ENCODE measurements at regions not wholly inside any gene's neighbourhood (a gene's known extent, or its start where the extent isn't known, plus 50 kb on each side); places are given as distances from the start of the nearest gene placed in this dataset.

DNA sequence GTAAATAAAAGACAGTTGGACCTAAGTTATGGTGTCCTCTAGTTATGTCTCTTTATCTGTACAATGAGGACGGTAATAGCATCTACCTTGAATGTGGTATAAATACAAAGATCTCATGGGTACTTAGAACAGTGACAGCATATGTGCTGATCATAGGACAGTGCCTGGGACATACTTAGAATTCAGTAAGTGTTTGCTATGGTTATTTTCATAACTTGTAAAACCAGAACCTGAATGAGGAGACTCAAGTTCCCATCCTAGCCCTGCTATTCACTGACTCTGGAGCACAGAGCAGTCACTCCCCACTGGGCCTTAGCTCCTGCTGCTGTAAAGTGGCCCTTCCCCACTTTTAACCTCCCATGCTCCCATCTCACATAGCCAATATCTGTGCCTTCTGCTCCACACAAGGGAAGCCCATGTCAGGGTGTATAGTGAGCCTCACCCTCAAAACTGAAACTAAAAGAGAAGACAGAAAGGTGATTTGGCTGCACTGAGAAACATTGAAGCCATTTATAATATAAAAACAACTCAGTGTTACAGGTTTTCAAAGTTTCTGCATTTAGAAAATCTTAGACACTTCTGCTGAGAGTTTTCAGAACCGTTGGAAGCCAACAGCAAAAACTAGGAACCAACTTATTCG, 225.4 kb upstream of the UBE2E2 start:
- no peak for DNase-seq

GRCh38 chr3:22979581-22979980, 223.5 kb upstream of the UBE2E2 start:
- DNase-seq: no peak

GRCh38 chr3:22980346-22980745, 222.8 kb upstream of the UBE2E2 start:
- DNase-seq: no peak

- no peak for DNase-seq
These were observed 222.0 kb upstream of the UBE2E2 start for GRCh38 chr3:22981166-22981565.

DNA sequence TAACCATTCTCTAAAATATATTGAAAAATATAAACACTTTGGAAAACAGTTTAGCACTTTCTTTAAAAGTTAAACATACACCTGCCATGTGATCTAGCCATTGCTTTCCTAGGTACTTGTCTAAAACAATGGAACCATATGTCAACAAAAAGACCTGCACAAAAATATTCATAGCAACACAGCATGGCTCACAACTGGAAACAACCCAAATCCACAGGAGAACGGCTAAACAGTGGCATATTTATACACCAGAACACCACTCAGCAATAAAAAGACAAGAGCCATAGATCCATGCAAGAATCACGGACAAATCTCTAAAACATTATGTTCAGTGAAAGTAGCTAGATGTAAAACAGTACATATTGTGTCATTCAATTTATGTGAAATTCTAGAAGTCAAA, 221.3 kb upstream of the UBE2E2 start:
- DNase-seq: no peak

DNA sequence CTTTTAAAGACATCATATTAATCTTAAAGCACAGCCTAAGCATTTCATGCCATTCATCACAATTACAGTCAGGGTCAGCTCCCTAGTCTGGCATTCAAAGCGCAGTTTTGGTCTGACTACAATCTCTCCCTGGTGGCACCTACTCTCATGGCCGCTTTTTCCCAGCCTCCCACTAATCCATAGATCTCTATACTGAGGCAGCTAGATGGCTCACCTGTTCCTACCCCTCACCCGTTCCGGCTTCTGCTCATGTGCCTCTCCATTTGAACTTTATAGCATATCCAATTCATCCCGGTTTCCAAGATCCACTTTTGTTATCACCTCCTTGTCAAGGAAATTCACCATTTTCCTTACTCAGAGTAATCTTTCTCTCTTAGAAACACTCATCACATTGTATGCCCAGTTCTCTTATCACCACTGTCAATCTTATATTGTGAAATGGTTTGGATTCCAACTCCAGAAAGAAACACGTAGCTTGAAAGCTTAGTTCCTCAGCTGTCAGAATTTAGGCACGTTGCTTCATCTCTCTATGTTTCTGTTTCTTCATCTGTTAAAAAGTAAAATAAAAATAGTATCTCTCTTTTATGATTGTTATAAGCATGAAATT, 220.0 kb upstream of the UBE2E2 start:
- DNase-seq: no peak

DNA sequence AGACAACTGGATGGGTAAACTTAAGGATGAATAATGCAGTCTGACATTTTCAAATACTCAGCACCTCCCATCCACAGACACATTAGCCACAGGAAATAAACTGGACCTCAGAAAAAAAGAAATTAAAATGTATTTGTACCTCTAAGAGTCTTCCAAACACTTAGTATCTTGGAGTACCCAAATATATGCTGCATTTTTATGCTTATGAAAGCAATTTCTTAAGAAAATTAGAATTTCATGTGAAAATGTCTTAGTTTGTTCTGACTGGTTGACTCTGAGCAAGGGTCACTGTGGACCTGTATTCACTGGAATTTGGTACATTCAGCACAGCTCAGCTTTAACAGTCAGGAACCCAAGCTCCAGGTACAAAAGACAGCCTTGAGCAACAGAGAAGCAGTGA, 216.2 kb upstream of the UBE2E2 start:
- no peak for DNase-seq

DNA sequence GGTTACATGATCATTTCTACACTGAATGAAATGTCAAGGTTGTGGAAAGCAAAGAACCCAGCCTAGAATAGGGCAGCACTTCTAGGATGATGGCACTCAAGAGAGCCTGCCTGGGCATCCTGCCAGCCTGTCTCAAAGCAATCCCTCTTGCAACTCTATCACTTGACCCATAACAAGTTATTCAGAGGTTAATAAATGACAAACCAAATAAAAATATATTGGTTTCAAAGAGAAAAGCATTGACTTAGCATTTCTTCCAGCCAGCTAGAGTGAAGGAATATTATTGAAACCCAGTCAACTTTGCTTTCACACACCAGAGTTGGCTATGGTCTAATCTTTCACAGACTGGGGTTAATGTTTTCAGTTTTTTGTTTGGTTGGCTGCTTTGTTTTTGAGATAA, 214.6 kb upstream of the UBE2E2 start:
- no peak for DNase-seq

- no peak for DNase-seq
These were observed 213.4 kb upstream of the UBE2E2 start for GRCh38 chr3:22989716-22990115.

DNA sequence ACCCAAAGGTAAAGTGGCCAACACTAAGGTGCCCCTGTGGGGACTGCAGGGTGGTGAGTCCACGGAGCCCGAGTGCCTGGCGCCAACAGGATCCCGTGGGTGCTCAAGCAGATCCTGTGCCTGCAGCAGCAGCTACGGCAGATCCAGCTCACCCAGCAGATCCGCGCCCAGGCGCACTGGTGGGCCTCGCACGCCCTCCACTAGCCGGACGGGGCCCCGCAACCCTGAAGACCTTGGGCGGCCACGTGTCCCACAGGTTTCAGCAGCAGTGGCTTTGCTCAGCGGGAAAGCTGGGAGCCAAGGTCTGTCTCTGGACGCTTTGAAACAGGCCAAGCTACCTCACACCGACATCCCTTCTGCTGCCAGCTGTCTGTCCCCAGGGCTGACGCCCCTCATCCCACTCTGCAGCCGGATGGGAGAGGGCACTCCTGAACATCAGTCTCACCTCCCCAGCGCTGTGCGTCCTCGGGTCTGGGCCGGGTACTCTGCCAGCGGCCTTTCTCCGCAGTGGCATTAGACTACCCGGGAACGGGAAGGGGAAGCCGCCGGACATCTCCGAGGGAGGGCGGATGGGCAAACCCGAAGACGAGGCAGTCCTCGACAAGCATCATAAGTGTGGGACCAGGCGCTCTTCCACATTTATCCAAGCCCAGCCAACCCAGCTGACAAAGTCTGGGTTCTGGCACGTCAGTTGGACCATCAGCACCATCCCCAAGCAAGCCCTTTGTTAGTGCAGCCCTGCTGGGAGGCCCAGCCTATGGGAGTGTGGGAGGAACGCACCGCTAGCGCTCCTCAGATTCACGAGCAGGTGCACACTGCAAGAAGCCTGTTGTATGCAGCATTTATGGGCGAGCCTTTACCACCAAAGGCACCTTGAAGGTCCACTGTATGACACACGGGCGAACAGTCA, 212.6 kb upstream of the UBE2E2 start:
- no peak for DNase-seq

- no peak for DNase-seq
These were observed 208.3 kb upstream of the UBE2E2 start for GRCh38 chr3:22994781-22995180.

DNA sequence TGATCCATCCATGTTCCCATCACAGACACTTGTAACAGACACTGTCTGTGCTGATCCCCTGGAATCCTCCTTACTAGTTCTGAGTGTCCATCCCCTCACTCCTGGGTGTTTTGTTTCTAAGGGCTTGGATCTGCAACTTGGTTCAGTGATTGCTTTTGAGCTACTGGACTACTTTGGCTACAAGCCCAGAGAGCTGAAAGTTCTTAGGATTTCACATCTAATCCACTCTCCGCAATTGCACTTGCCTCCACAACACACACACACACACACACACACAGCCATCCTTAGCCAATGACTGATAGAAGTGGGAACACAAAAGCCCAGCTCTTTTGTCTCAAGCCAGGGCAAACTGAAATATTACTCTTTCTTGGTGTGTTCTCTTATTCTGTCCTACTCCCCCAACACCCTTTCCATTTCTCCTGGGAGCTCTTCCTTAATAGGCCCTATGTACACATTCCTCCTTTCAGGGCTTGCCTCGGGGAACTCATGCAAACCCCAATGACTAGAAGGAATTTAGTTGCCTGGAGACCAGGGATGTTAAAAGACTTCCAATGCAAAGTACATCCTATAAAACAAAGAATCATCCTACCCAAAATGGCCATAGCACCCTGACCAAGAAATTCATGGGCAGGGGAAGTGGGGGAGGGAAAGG, 206.1 kb upstream of the UBE2E2 start:
- DNase-seq: no peak

- DNase-seq: no peak
These were observed 202.8 kb upstream of the UBE2E2 start for GRCh38 chr3:23000371-23000770.

DNA sequence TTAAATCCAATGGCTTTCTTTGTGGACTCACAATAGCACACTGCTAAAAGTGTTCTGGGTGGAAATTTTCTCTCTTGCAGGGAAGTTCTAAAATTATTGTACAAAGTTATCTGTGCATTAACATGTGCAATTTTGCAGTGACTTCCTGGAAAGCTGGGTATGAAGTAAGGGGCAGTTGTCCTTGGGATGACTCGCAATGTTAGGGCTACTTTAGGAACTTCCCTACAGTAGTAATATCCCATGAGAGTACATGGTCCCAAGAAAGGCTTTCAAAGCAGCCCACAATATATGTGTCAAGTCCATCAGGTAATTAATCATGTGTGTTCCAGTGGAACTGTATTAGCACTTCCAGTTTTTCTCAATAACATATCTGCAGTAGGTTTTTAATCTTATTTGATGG, 201.0 kb upstream of the UBE2E2 start:
- no peak for DNase-seq

DNA sequence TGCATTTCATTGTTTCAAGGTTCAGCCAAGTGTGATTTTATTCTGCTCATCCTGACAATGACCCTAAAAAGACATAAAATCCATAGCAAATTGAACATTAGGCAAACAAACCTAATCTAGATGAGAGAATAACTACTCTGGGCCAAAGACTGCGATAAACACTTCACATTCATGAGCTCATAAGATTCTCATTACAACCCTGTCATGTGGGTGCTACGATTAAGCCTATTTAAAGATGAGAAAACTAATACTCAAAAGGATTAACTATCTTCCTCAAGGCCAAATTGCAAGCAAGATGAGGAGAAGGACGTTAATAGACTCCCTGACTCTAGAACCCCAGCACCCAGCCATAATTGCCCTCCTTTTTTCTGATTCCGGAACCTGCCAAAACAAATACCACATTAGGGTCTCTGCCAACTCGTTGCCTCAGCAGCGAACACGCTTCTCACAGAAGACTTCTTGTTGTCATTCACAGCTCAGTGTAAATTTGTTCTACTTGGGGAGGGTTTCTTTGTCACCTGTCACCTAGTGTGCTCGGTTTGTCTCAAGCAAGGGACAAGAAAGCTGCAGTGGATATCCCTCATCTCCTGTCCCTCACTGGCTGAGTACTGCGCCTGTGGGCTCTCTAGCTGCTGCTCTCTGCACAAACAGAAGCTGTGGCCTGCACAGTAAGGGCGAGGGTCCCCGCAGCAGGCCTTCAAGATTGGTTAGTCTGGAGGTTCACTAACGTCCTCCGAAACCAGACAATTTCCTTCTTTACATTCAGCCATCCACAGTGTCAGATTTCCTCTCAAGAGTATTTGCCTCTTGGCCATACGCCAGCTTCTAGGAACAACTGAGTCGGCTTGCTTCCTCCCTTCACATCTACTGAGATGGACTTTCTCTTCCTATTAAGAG, 200.0 kb upstream of the UBE2E2 start:
- no peak for DNase-seq

DNA sequence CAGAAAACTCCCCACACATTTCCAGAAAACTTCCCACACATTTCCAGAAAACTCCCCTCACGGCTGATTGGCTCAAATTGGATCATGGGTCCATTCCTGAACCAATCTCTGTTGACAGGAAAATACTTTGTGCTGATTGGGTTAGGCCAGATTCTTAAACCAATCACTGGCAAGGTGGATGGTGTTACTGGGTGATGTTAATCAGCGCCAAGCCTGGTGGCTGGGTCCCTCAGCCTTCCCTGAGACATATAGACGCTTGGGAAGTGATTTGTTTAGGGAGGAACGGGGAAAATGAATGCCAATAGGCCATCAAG, 199.4 kb upstream of the UBE2E2 start:
- no peak for DNase-seq

DNA sequence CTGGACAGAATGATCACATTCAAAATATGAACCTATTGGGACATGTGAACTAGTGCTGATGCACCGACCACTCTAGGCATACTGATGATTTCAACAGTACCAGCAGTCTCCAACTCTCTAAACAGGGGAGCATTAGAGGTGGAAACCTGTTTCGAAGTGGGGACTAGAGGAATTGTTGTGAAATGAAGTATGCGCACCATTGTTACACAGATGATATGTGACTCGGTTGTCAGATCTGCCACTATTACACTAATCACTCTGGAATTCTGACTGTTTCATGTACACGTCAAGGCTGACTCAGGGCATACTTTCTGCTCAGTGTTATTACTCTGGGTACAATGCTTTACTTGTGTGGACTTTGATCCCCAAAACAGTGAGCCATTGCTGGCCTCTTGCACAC, 198.2 kb upstream of the UBE2E2 start:
- no peak for DNase-seq

GRCh38 chr3:23017801-23018200, 185.3 kb upstream of the UBE2E2 start:
- DNase-seq: no peak

- no peak for DNase-seq
These were observed 183.4 kb upstream of the UBE2E2 start for GRCh38 chr3:23019596-23020300.

- DNase-seq: no peak
These were observed 174.8 kb upstream of the UBE2E2 start for GRCh38 chr3:23028294-23028693.

GRCh38 chr3:23029001-23029400, 174.1 kb upstream of the UBE2E2 start:
- no peak for DNase-seq
